ENCODE measurements at regions not wholly inside any gene's neighbourhood (a gene's known extent, or its start where the extent isn't known, plus 50 kb on each side); places are given as distances from the start of the nearest gene placed in this dataset.

- Histone ChIP-seq H3K4me3 (no peak overlapping the region), H3K9me3 (no peaks in the 10 kb centered on the region), H3K27ac (peak overlapping the region; percentile 82 to 96 (median 90)), H3K36me3 (no peaks in the 10 kb centered on the region), H3K27me3 (no peaks in the 10 kb centered on the region), H3K4me1 (peaks cover 35 to 38% of the 10 kb centered on the region in 2 donors)
- ATAC-seq: peak in 1 of 2 donors; percentile 24
- intact Hi-C loops (cut with DNase I; ENCODE audit: low total_unique reads) (no loop called here), in situ Hi-C loops (cut with MboI; ENCODE audit: low sequenced_read_pairs in 4 of 4) (loop anchor here in 2 of 4 donors (10.0 to 25.0 kb wide), 3 partner anchors 91 to 177 kb away; partner anchors contain the start of gene CEBPB (in 1 of the 2))
- peak in 1 of 2 donors; percentile 60 for DNase-seq
- TF ChIP-seq CTCF (IDR thresholded peaks at IDR 0.05 in 4 of 5, conservative IDR thresholded peaks at IDR 0.05 in 1 of 5) (no peak), POLR2A (IDR thresholded peaks at IDR 0.05) (no peak)
Observed at GRCh38 chr20:50285376-50286173, 94.9 kb downstream of the CEBPB start.

GRCh38 chr20:50286174-50286511, 95.5 kb downstream of the CEBPB start:
- no peaks in the 10 kb centered on the region for H3K36me3 ChIP-seq
- DNase-seq: no peak
- peak in 1 of 2 donors; percentile 31 for ATAC-seq
- intact Hi-C loops (cut with DNase I; ENCODE audit: low total_unique reads) (no loop called here), in situ Hi-C loops (cut with MboI; ENCODE audit: low sequenced_read_pairs in 4 of 4) (loop anchor here in 2 of 4 donors (10.0 to 25.0 kb wide), 3 partner anchors 91 to 176 kb away; partner anchors contain the start of gene CEBPB (in 1 of the 2))
- TF ChIP-seq CTCF (IDR thresholded peaks at IDR 0.05 in 4 of 5, conservative IDR thresholded peaks at IDR 0.05 in 1 of 5) (no peak), POLR2A (IDR thresholded peaks at IDR 0.05) (no peak)
- H3K27me3 ChIP-seq: no peaks in the 10 kb centered on the region
- H3K4me3 ChIP-seq: no peak overlapping the region
- H3K4me1 ChIP-seq: peaks cover 35 to 38% of the 10 kb centered on the region in 2 donors
- H3K27ac ChIP-seq: peak overlapping the region; percentile 82 to 96 (median 90)
- H3K9me3 ChIP-seq: no peaks in the 10 kb centered on the region

GRCh38 chr20:50286609-50287008, 96.0 kb downstream of the CEBPB start:
- no peaks in the 10 kb centered on the region for H3K9me3 ChIP-seq
- H3K4me3 ChIP-seq: no peak overlapping the region
- H3K27me3 ChIP-seq: no peaks in the 10 kb centered on the region
- DNase-seq (peak in 1 of 2 donors; percentile 68), ATAC-seq (peak in 1 of 2 donors; percentile 23)
- peak overlapping the region; percentile 82 to 96 (median 90) for H3K27ac ChIP-seq
- intact Hi-C loops (cut with DNase I; ENCODE audit: low total_unique reads): no loop called here
- H3K36me3 ChIP-seq: no peaks in the 10 kb centered on the region
- H3K4me1 ChIP-seq: peaks cover 37 to 41% of the 10 kb centered on the region in 2 donors
- in situ Hi-C loops (cut with MboI; ENCODE audit: low sequenced_read_pairs in 4 of 4): loop anchor here in 2 of 4 donors (10.0 to 25.0 kb wide), 3 partner anchors 92 to 176 kb away; partner anchors contain the start of gene CEBPB (in 1 of the 2)
- TF ChIP-seq POLR2A (IDR thresholded peaks at IDR 0.05): peak in 1 of 2 donors; percentile 15
- TF ChIP-seq CTCF (IDR thresholded peaks at IDR 0.05 in 4 of 5, conservative IDR thresholded peaks at IDR 0.05 in 1 of 5): no peak

GRCh38 chr20:50287512-50287911, 96.9 kb downstream of the CEBPB start:
- TF ChIP-seq POLR2A (IDR thresholded peaks at IDR 0.05) (no peak), CTCF (IDR thresholded peaks at IDR 0.05 in 4 of 5, conservative IDR thresholded peaks at IDR 0.05 in 1 of 5) (no peak)
- intact Hi-C loops (cut with DNase I; ENCODE audit: low total_unique reads): no loop called here
- no peak overlapping the region for H3K4me3 ChIP-seq
- in situ Hi-C loops (cut with MboI; ENCODE audit: low sequenced_read_pairs in 4 of 4): loop anchor here in 2 of 4 donors (10.0 to 25.0 kb wide), 3 partner anchors 93 to 175 kb away; partner anchors contain the start of gene CEBPB (in 1 of the 2)
- H3K27me3 ChIP-seq: no peaks in the 10 kb centered on the region
- peaks cover 46 to 50% of the 10 kb centered on the region in 2 donors for H3K4me1 ChIP-seq
- no peak for ATAC-seq
- no peak for DNase-seq
- H3K27ac ChIP-seq: no peak overlapping the region
- no peaks in the 10 kb centered on the region for H3K9me3 ChIP-seq
- H3K36me3 ChIP-seq: no peaks in the 10 kb centered on the region

Data from gastrocnemius medialis (tissue), 4 donors.